ENCODE measurements at regions not wholly inside any gene's neighbourhood (a gene's known extent, or its start where the extent isn't known, plus 50 kb on each side); places are given as distances from the start of the nearest gene placed in this dataset.
A peak's percentile ranks its signal among the peaks of the same experiment; 100 is the strongest.
"Not testable (repeated sequence)": the region's sequence is repeated elsewhere in the genome, so short reads cannot be mapped to it uniquely, and the experiment has no call there.

GRCh38 chr18:65671621-65672415, 79.0 kb upstream of the CDH7 start:
- DNase-seq = no peak

GRCh38 chr18:65670145-65670544, 80.7 kb upstream of the CDH7 start:
- not testable (repeated sequence) for DNase-seq

GRCh38 chr18:65661391-65661790, 89.4 kb upstream of the CDH7 start:
- DNase-seq = peak; percentile 5

DNA sequence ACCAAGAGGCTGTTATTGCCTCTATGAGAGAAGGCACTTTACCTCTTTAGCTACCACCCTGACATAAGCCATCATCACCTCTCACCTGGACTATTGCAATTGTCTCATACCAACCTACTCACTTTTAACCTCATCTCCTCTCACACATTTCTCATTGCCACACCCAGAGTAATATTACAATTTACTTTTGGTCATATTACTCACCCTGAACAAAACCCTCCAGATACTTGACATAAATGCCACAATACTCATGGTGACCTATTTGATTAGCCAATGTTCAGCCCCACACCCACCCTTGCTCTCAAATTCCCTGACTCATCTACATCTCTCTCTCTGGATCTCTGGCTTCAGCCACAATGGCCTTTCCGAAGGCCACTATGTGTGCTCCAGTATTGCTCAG, 90.9 kb upstream of the CDH7 start:
- no peak for DNase-seq

DNA sequence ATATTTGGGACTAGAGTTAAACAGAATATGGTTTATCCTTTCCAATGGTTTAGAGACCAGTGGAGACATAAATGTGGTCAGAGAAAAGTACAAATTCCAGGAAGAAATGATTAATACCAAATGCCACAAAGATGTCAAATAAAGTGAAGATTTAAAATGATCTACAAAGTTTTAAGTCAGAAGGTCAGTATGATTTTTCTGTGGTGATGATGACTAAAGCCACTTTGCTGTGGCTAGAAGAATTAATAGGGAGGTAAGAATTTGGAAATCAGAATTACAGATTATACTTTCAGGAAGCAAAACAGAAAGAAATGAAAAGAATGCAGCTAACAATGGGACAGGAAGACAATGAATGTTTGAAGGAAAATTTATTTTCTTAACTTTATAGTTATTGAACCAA, 91.5 kb upstream of the CDH7 start:
- DNase-seq = no peak

- peak; percentile 40 for DNase-seq
These were observed 99.6 kb upstream of the CDH7 start for GRCh38 chr18:65651192-65651591.

GRCh38 chr18:65632236-65632635, 118.6 kb upstream of the CDH7 start:
- DNase-seq = no peak

GRCh38 chr18:65631766-65632165, 119.0 kb upstream of the CDH7 start:
- DNase-seq = no peak

GRCh38 chr18:65628390-65628789, 122.4 kb upstream of the CDH7 start:
- DNase-seq = no peak

- no peak for DNase-seq
These were observed 127.1 kb upstream of the CDH7 start for GRCh38 chr18:65623676-65624075.

DNA sequence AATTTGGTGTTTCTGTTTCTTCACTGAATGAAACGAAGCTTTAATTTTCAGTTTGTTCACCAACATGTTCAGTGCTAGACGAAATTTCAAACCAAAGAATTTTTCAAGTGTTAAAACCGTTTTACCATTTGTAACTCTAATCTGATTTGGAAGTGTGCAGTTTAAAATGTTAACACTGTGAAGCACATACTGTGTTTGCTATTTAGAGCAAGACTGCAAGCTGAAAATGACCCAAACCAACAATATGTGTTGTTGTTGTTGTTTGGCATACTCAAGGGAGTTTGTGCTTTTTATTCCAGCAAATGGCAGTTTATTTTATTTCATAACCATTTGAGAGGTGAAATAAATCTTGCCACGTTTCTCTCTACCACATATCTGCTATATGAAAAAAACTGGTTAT, 128.4 kb upstream of the CDH7 start:
- DNase-seq = no peak

GRCh38 chr18:65620076-65620696, 130.6 kb upstream of the CDH7 start:
- DNase-seq = no peak

DNA sequence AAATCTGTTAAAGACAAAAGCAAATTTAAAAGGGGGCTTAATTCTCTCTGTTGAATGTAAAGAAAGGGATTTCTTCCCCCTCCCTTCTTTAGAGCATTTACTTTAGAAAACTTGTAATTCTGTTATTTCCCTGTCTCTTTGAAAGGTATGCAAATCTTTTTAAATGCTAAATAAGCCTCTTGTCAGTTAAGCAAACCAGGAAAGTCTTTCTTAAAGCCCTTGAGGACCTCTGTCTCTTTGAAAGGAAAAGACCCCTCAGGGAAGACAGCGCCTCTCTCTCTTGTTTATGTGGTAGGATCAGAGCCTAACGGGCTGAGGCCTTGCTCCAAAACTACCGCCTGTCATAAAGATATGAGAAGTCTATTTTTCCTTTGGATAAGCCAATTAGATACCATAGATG, 139.9 kb upstream of the CDH7 start:
- no peak for DNase-seq

DNA sequence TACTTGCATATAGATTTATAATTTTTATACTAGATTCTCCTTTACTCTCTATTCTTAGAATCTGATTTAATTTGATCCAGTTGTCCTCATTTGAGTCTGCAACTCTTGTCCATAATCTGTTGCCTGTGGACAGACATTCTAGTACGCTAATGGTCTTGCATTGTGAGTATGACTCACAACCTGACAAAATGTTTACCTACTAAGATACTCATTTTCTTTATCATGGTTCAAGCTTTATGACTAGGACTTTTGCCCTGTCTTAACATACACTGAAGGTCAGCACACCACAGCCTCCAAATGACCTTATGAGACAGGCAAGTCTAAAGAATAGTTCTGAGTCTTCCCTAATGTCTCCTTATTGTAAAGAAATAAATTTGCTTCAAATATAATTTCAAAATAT, 142.3 kb upstream of the CDH7 start:
- no peak for DNase-seq

GRCh38 chr18:65607161-65607560, 143.7 kb upstream of the CDH7 start:
- DNase-seq = no peak

DNA sequence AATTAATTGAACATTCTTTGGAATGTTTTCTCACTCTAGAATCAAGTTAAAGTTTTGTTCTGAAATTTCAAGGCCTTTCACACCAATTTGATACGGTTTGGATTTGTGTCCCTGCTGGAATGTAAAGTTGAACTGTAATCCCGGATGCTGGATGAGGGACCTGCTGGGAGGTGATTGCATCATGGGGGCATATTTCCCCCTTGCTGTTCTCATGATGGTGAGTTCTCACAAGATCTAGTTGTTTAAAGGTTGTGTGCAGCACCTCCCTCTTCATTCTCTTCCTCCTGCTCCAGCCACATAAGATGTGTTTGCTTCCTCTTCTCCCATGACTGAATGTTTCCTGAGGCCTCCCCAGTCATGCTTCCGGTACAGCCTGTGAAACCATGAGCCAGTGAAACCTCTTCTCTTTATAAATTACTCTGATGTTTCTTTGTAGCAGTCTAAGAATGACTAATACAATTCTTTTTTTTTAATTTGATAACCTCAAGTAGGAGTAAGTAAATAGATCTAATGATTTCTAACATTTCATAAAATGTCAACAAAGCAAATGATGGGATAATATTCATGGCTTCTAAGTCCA, 144.2 kb upstream of the CDH7 start:
- no peak for DNase-seq

- not testable (repeated sequence) for DNase-seq
These were observed 145.5 kb upstream of the CDH7 start for GRCh38 chr18:65605352-65605751.

DNA sequence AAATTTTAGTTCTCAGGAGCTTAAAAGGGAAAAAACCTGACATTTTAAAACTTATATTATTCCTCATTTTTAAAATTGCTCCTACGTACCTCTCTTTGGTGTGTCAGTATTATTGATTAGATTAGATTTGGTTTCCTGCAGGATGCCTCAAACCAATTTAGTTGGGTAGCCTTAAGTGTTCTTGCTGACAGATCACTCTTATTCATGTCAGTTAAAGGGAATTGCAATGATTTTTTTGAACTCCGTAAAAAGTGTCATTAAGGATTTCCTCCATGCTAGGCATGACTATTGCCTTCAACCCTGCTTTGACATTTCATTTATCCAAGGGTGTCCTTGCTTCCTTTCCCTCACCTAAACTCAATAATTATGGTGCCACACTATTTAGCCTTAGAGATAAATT, 149.0 kb upstream of the CDH7 start:
- no peak for DNase-seq

GRCh38 chr18:65592435-65592834, 158.4 kb upstream of the CDH7 start:
- DNase-seq = no peak

- DNase-seq = no peak
These were observed 163.3 kb upstream of the CDH7 start for GRCh38 chr18:65587491-65587890.

GRCh38 chr18:65582094-65582493, 168.7 kb upstream of the CDH7 start:
- DNase-seq = not testable (repeated sequence)

DNA sequence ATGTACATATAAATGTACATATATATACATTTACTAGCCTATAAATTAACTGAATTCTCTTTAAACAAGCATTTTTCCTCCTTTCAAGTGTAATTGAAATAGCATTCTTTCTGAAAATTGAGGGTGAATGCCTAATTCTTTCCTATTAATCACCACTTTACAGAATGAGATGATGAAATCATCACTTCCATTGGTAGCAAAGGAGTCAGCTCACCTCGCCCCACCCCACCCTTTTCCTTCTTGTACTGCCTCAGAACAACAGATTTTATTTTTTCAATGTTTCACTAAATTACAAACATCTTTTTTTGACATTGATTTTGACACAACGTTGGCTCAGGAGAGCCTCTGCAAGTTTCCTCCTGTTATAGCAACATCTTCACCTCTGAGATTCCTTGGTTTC, 181.9 kb upstream of the CDH7 start:
- DNase-seq = no peak

DNA sequence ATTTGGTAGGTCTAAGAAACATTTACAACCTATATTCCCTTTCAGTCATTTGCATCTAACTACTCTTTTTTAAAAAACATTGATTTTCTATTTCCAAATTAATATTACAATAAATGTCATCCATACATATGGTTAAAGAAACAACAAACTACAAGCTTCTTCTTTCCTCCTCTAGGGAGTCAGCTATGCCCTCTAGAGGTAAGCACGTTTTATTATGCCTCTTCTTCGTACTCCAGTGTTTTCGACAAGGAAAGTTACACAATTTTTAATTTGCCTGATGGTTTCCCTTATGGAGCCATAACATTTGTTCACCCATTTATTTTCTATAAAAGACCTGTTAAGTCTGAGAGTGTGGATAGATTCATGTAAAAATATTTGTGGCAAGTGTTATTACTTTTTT, 183.4 kb upstream of the CDH7 start:
- DNase-seq = peak; percentile 45

DNA sequence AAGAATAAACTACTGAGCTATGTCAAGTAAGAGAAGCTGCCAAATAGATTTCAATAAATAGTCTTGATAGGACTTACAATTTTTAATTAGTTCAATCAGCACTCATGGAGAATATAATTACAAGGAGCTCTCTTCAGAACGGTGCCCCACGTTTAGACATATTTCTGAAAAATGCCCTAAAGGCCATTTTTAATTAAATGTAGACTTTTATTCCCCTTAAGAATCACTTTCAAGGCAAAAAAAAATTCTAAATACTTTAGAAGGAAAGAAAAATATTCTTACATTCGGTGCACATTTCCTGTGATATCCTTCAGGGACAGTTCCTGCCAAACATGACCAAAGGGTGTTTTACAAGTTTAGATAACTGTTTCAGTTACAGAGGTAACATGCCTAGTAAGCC, 202.5 kb upstream of the CDH7 start:
- DNase-seq = no peak

All from DMS 273 treated with DMSO at 0.1 percent for 48 hours (cell line).